ENCODE measurements at regions not wholly inside any gene's neighbourhood (a gene's known extent, or its start where the extent isn't known, plus 50 kb on each side); places are given as distances from the start of the nearest gene placed in this dataset.

GRCh38 chr1:234923626-234924025 lies 205.0 kb downstream of the TOMM20 start:
- Histone ChIP-seq H3K9me2 (ENCODE audit: low read depth, low read length) (no peaks in the 10 kb centered on the region), H3K4me3 (ENCODE audit: low read depth, low read length, poor library complexity, severe bottlenecking) (no peak overlapping the region), H2AFZ (ENCODE audit: low read length) (no peak overlapping the region), H3F3A (ENCODE audit: insufficient read depth, low read length) (no peaks in the 10 kb centered on the region), H3K4me1 (ENCODE audit: insufficient read depth, low read length, severe bottlenecking) (peaks cover 43% of the 10 kb centered on the region), H3K9ac (ENCODE audit: low read length) (no peak overlapping the region), H3K27ac (ENCODE audit: low read depth, low read length, poor library complexity, severe bottlenecking) (no peak overlapping the region), H3K36me3 (ENCODE audit: insufficient read depth, low read length) (no peaks in the 10 kb centered on the region), H4K20me1 (ENCODE audit: insufficient read depth, low read length) (no peaks in the 10 kb centered on the region), H3K9me3 (ENCODE audit: low read length) (no peaks in the 10 kb centered on the region), H3K79me2 (ENCODE audit: insufficient read depth, low read length) (no peaks in the 10 kb centered on the region), H3K4me2 (ENCODE audit: low read length) (no peak overlapping the region), H3K27me3 (ENCODE audit: insufficient read depth, low read length) (no peaks in the 10 kb centered on the region)
- TF ChIP-seq CTCF (IDR thresholded peaks at IDR 0.05; ENCODE audit: low read length), result no peak
- no peak for TF ChIP-seq EZH2 (IDR thresholded peaks at IDR 0.05; ENCODE audit: borderline replicate concordance, low read length)

GRCh38 chr1:234922987-234923386 lies 205.7 kb downstream of the TOMM20 start:
- no peaks in the 10 kb centered on the region for H3K9me2 ChIP-seq (ENCODE audit: low read depth, low read length)
- TF ChIP-seq CTCF (IDR thresholded peaks at IDR 0.05; ENCODE audit: low read length) (no peak), EZH2 (IDR thresholded peaks at IDR 0.05; ENCODE audit: borderline replicate concordance, low read length) (no peak)
- no peaks in the 10 kb centered on the region for H3K27me3 ChIP-seq (ENCODE audit: insufficient read depth, low read length)
- H2AFZ ChIP-seq (ENCODE audit: low read length), result no peak overlapping the region
- no peaks in the 10 kb centered on the region for H3K36me3 ChIP-seq (ENCODE audit: insufficient read depth, low read length)
- no peaks in the 10 kb centered on the region for H3K9me3 ChIP-seq (ENCODE audit: low read length)
- no peak overlapping the region for H3K4me3 ChIP-seq (ENCODE audit: low read depth, low read length, poor library complexity, severe bottlenecking)
- no peak overlapping the region for H3K9ac ChIP-seq (ENCODE audit: low read length)
- no peaks in the 10 kb centered on the region for H4K20me1 ChIP-seq (ENCODE audit: insufficient read depth, low read length)
- no peaks in the 10 kb centered on the region for H3K79me2 ChIP-seq (ENCODE audit: insufficient read depth, low read length)
- H3K4me2 ChIP-seq (ENCODE audit: low read length), result no peak overlapping the region
- no peak overlapping the region for H3K27ac ChIP-seq (ENCODE audit: low read depth, low read length, poor library complexity, severe bottlenecking)
- no peaks in the 10 kb centered on the region for H3F3A ChIP-seq (ENCODE audit: insufficient read depth, low read length)
- peaks cover 37% of the 10 kb centered on the region for H3K4me1 ChIP-seq (ENCODE audit: insufficient read depth, low read length, severe bottlenecking)

DNA sequence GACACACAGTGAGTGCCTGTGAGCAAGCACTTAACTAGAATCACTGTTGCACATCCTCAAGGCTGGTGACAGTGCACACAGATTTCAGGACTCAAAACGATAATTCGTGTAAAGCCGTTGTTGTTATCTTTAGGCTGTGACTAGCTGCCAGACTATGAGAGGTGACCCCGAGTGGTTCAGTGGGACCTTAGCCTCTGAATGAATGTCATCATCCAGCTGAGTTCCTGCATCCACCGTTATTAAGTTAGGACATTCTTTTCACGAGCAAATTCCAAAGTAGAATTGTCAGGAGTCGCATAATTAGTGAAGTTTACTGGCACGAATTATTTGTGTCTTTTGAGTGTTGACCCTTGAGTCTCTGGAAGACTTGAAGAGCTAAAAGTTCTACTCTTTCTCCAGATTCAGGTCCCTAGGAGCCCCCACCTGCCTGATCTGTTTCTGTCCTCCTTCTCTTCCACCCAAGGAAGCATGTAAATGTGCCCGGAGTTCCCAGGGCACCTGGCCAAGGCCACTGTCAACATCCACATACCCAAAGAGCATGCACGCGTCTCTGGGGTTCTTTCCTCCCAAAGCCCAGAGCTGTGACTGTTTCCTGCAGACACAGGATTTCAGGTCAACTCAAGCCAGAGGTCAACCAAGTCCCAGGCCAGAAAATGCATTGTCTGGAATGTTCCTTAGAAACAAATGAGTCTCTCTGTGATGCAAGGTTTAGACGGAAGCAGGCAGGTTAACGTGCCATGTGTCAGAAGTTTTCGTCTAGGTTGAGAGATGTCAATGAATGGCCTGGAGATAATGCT lies 207.2 kb downstream of the TOMM20 start:
- H3K79me2 ChIP-seq (ENCODE audit: insufficient read depth, low read length), result no peaks in the 10 kb centered on the region
- no peaks in the 10 kb centered on the region for H4K20me1 ChIP-seq (ENCODE audit: insufficient read depth, low read length)
- no peak for TF ChIP-seq EZH2 (IDR thresholded peaks at IDR 0.05; ENCODE audit: borderline replicate concordance, low read length)
- TF ChIP-seq CTCF (IDR thresholded peaks at IDR 0.05; ENCODE audit: low read length), result no peak
- H3K4me3 ChIP-seq (ENCODE audit: low read depth, low read length, poor library complexity, severe bottlenecking), result no peak overlapping the region
- peaks cover 25% of the 10 kb centered on the region for H3K4me1 ChIP-seq (ENCODE audit: insufficient read depth, low read length, severe bottlenecking)
- H3K27me3 ChIP-seq (ENCODE audit: insufficient read depth, low read length), result no peaks in the 10 kb centered on the region
- no peaks in the 10 kb centered on the region for H3F3A ChIP-seq (ENCODE audit: insufficient read depth, low read length)
- H3K27ac ChIP-seq (ENCODE audit: low read depth, low read length, poor library complexity, severe bottlenecking), result no peak overlapping the region
- H3K9me3 ChIP-seq (ENCODE audit: low read length), result no peaks in the 10 kb centered on the region
- H2AFZ ChIP-seq (ENCODE audit: low read length), result no peak overlapping the region
- no peak overlapping the region for H3K4me2 ChIP-seq (ENCODE audit: low read length)
- H3K9ac ChIP-seq (ENCODE audit: low read length), result no peak overlapping the region
- H3K36me3 ChIP-seq (ENCODE audit: insufficient read depth, low read length), result no peaks in the 10 kb centered on the region
- H3K9me2 ChIP-seq (ENCODE audit: low read depth, low read length), result no peaks in the 10 kb centered on the region
